Mesenchymal stem cell (in vitro differentiated cells and primary cell): ENCODE measurements at regions not wholly inside any gene's neighbourhood (a gene's known extent, or its start where the extent isn't known, plus 50 kb on each side); places are given as distances from the start of the nearest gene placed in this dataset.

Experiments
- DNase-seq: peaks from one replicate; pipeline ENCODE4 v3.0.0-alpha.2; 2013
- H2AFZ ChIP-seq: one replicate; pipeline ENCODE4 v1.6.1; 2013; ENCODE audit warnings: low read depth, mild to moderate bottlenecking, control low read depth, inconsistent platforms, low read length, moderate library complexity
- H2AK5ac ChIP-seq: 2 replicates; pipeline ENCODE4 v1.6.1; 2013; ENCODE audit warnings: low read length, moderate library complexity, mild to moderate bottlenecking, inconsistent platforms; ENCODE audit not compliant: severe bottlenecking
- H2BK120ac ChIP-seq: one replicate; pipeline ENCODE4 v1.6.1; 2013; ENCODE audit warnings: low read depth, mild to moderate bottlenecking, inconsistent platforms, low read length, moderate library complexity
- H2BK12ac ChIP-seq, 2 experiments: one replicate each; pipeline ENCODE4 v1.6.1; 2013; ENCODE audit warnings: inconsistent platforms in 2 of 2, low read length in 2 of 2, mild to moderate bottlenecking in 2 of 2, moderate library complexity in 2 of 2, control low read depth in 1 of 2
- H2BK15ac ChIP-seq: one replicate; pipeline ENCODE4 v1.6.1; 2013; ENCODE audit warnings: mild to moderate bottlenecking, low read depth, inconsistent platforms; ENCODE audit not compliant: poor library complexity, severe bottlenecking
- H2BK5ac ChIP-seq: 2 replicates; pipeline ENCODE4 v1.6.1; 2013; ENCODE audit warnings: low read depth, mild to moderate bottlenecking, low read length, control low read depth, inconsistent platforms; ENCODE audit not compliant: poor library complexity, severe bottlenecking
- H3K14ac ChIP-seq, 2 experiments: one replicate each; pipeline ENCODE4 v1.6.1; 2013; ENCODE audit warnings: inconsistent platforms in 2 of 2, low read length in 2 of 2, control low read depth in 1 of 2, mild to moderate bottlenecking in 1 of 2, moderate library complexity in 1 of 2
- H3K18ac ChIP-seq, 2 experiments: one replicate each; pipeline ENCODE4 v1.6.1; 2013; ENCODE audit warnings: inconsistent platforms in 2 of 2, low read length in 2 of 2, control low read depth in 1 of 2, low read depth in 1 of 2, mild to moderate bottlenecking in 1 of 2
- H3K23ac ChIP-seq, 2 experiments: one replicate each; pipeline ENCODE4 v1.6.1; 2013; ENCODE audit warnings: inconsistent platforms in 2 of 2, low read length in 2 of 2, mild to moderate bottlenecking in 2 of 2, moderate library complexity in 2 of 2, control low read depth in 1 of 2
- H3K27ac ChIP-seq: 2 replicates; pipeline ENCODE4 v1.5.1; 2013; ENCODE audit warnings: mild to moderate bottlenecking, moderate library complexity, low read length, control low read depth, inconsistent platforms; ENCODE audit not compliant: poor library complexity, severe bottlenecking
- H3K27me3 ChIP-seq, 2 experiments: 2 replicates each; pipeline versions ENCODE4 v1.6.1 to v1.7.0; 2013; ENCODE audit warnings: low read length in 2 of 2, mild to moderate bottlenecking in 2 of 2, moderate library complexity in 2 of 2, control low read depth in 1 of 2, inconsistent platforms in 1 of 2; ENCODE audit not compliant: control insufficient read depth in 1 of 2, insufficient read depth in 1 of 2
- H3K36me3 ChIP-seq, 2 experiments: 2 replicates each; pipeline versions ENCODE4 v1.6.1 to v1.7.0; 2013; ENCODE audit warnings: low read length in 2 of 2, control low read depth in 1 of 2, inconsistent platforms in 1 of 2, low read depth in 1 of 2, mild to moderate bottlenecking in 1 of 2; ENCODE audit not compliant: insufficient read depth in 2 of 2, control insufficient read depth in 1 of 2
- H3K4ac ChIP-seq, 2 experiments: one replicate each; pipeline ENCODE4 v1.6.1; 2013; ENCODE audit warnings: inconsistent platforms in 2 of 2, low read length in 2 of 2, mild to moderate bottlenecking in 2 of 2, moderate library complexity in 2 of 2, control low read depth in 1 of 2, low read depth in 1 of 2
- H3K4me1 ChIP-seq: 2 replicates; pipeline ENCODE4 v1.6.1; 2013; ENCODE audit warnings: low read depth, low read length, control low read depth; ENCODE audit not compliant: control insufficient read depth, insufficient read depth
- H3K4me2 ChIP-seq: 2 replicates; pipeline ENCODE4 v1.6.1; 2013; ENCODE audit warnings: low read length, mild to moderate bottlenecking, inconsistent platforms; ENCODE audit not compliant: poor library complexity, severe bottlenecking
- H3K4me3 ChIP-seq, 2 experiments: 2 replicates each; pipeline versions ENCODE4 v1.5.1 to v1.7.0; 2013; ENCODE audit warnings: low read length in 2 of 2, mild to moderate bottlenecking in 2 of 2, control low read depth in 1 of 2, low read depth in 1 of 2; ENCODE audit not compliant: insufficient read depth in 1 of 2
- H3K79me1 ChIP-seq: replicated peaks from 2 replicates; pipeline ENCODE4 v1.6.1; 2013; ENCODE audit warnings: mild to moderate bottlenecking, control low read depth, low read length, inconsistent platforms; ENCODE audit not compliant: poor library complexity, severe bottlenecking
- H3K9ac ChIP-seq: 2 replicates; pipeline ENCODE4 v1.7.0; 2013; ENCODE audit warnings: mild to moderate bottlenecking, low read length, moderate library complexity
- H3K9me3 ChIP-seq: 2 replicates; pipeline ENCODE4 v1.7.0; 2013; ENCODE audit warnings: mild to moderate bottlenecking, low read length; ENCODE audit not compliant: control insufficient read depth
- H4K8ac ChIP-seq: one replicate; pipeline ENCODE4 v1.6.1; 2013; ENCODE audit warnings: inconsistent platforms, mild to moderate bottlenecking, low read length, moderate library complexity
- H4K91ac ChIP-seq: one replicate; pipeline ENCODE4 v1.6.1; 2013; ENCODE audit warnings: mild to moderate bottlenecking, low read length, inconsistent platforms
- WGBS: methylation state at CpG from one replicate; pipeline ENCODE4 v1.1.7; 2013; ENCODE audit warnings: mixed read lengths; 5-methylcytosine and 5-hydroxymethylcytosine counted together

GRCh38 chr4:78675325-78675724 is 100.8 kb upstream of the BMP2K start:
- H2BK12ac ChIP-seq: no peak overlapping the region

GRCh38 chr4:78682070-78682469 is 94.1 kb upstream of the BMP2K start:
- Histone ChIP-seq H3K23ac (no peak overlapping the region), H2BK120ac (no peak overlapping the region)

More at GRCh38 chr4:78675325-78675724, 100.8 kb upstream of the BMP2K start:
- Histone ChIP-seq H3K4ac (no peak overlapping the region), H3K9me3 (no peaks in the 10 kb centered on the region), H4K8ac (no peak overlapping the region), H3K18ac (no peak overlapping the region), H2AK5ac (no peak overlapping the region), H2BK5ac (no peak overlapping the region), H2BK15ac (no peak overlapping the region), H3K9ac (no peak overlapping the region), H3K23ac (no peak overlapping the region), H2BK120ac (no peak overlapping the region), H3K4me2 (no peak overlapping the region), H3K36me3 (no peaks in the 10 kb centered on the region), H3K14ac (no peak overlapping the region), H4K91ac (no peak overlapping the region), H3K27me3 (no peaks in the 10 kb centered on the region), H3K4me3 (no peak overlapping the region), H3K79me1 (no peaks in the 10 kb centered on the region), H3K27ac (no peak overlapping the region), H2AFZ (no peak overlapping the region), H3K4me1 (peaks cover 3% of the 10 kb centered on the region)
- no peak for DNase-seq
- no CpG with 5 or more reads among the region's 1 CpG for WGBS

GRCh38 chr4:78683352-78683751 is 92.8 kb upstream of the BMP2K start:
- Histone ChIP-seq H3K4me2 (no peak overlapping the region), H3K14ac (no peak overlapping the region), H2BK5ac (no peak overlapping the region), H4K91ac (no peak overlapping the region), H3K4ac (no peak overlapping the region), H3K4me3 (no peak overlapping the region), H4K8ac (no peak overlapping the region), H3K4me1 (no peaks in the 10 kb centered on the region), H2BK120ac (no peak overlapping the region), H2BK15ac (no peak overlapping the region), H3K9ac (no peak overlapping the region), H3K27me3 (no peaks in the 10 kb centered on the region), H3K79me1 (no peaks in the 10 kb centered on the region), H3K9me3 (no peaks in the 10 kb centered on the region), H3K23ac (no peak overlapping the region), H3K27ac (no peak overlapping the region), H2AFZ (no peak overlapping the region), H2AK5ac (no peak overlapping the region), H2BK12ac (no peak overlapping the region), H3K18ac (no peak overlapping the region), H3K36me3 (no peaks in the 10 kb centered on the region)
- no peak for DNase-seq

More at GRCh38 chr4:78682070-78682469, 94.1 kb upstream of the BMP2K start:
- H3K27ac ChIP-seq: no peak overlapping the region
- H3K14ac ChIP-seq: no peak overlapping the region
- H4K91ac ChIP-seq: no peak overlapping the region
- no peak overlapping the region for H3K18ac ChIP-seq
- H2AFZ ChIP-seq: no peak overlapping the region
- H4K8ac ChIP-seq: no peak overlapping the region
- H2BK5ac ChIP-seq: no peak overlapping the region
- no peak overlapping the region for H2BK15ac ChIP-seq
- no peaks in the 10 kb centered on the region for H3K79me1 ChIP-seq
- no peak overlapping the region for H3K4me3 ChIP-seq
- H3K4me2 ChIP-seq: no peak overlapping the region
- no peak overlapping the region for H3K9ac ChIP-seq
- H3K4ac ChIP-seq: no peak overlapping the region
- H3K9me3 ChIP-seq: no peaks in the 10 kb centered on the region
- no peak for DNase-seq
- 100% methylated on average over 2 of the region's 3 CpGs for WGBS
- no peaks in the 10 kb centered on the region for H3K36me3 ChIP-seq
- no peaks in the 10 kb centered on the region for H3K27me3 ChIP-seq
- no peaks in the 10 kb centered on the region for H3K4me1 ChIP-seq
- no peak overlapping the region for H2AK5ac ChIP-seq
- no peak overlapping the region for H2BK12ac ChIP-seq

GRCh38 chr4:78684325-78685079 is 91.6 kb upstream of the BMP2K start:
- 60% methylated on average over 2 of the region's 5 CpGs for WGBS
- H3K4ac ChIP-seq: no peak overlapping the region
- H3K9ac ChIP-seq: no peak overlapping the region
- no peak overlapping the region for H3K18ac ChIP-seq
- peak overlapping the region; percentile 22 for H3K4me2 ChIP-seq
- no peak overlapping the region for H2AFZ ChIP-seq
- H2BK120ac ChIP-seq: no peak overlapping the region
- DNase-seq: no peak
- no peak overlapping the region for H4K8ac ChIP-seq
- no peak overlapping the region for H3K4me3 ChIP-seq
- H2AK5ac ChIP-seq: no peak overlapping the region
- H3K27ac ChIP-seq: peak overlapping the region; percentile 48
- H2BK12ac ChIP-seq: no peak overlapping the region
- H3K9me3 ChIP-seq: no peaks in the 10 kb centered on the region
- H3K14ac ChIP-seq: no peak overlapping the region
- no peak overlapping the region for H3K23ac ChIP-seq
- no peak overlapping the region for H4K91ac ChIP-seq
- no peaks in the 10 kb centered on the region for H3K36me3 ChIP-seq
- no peaks in the 10 kb centered on the region for H3K27me3 ChIP-seq
- no peak overlapping the region for H2BK15ac ChIP-seq
- no peaks in the 10 kb centered on the region for H3K79me1 ChIP-seq
- no peaks in the 10 kb centered on the region for H3K4me1 ChIP-seq
- peak overlapping the region; percentile 31 for H2BK5ac ChIP-seq
